ENCODE measurements at regions not wholly inside any gene's neighbourhood (a gene's known extent, or its start where the extent isn't known, plus 50 kb on each side); places are given as distances from the start of the nearest gene placed in this dataset.

DNA sequence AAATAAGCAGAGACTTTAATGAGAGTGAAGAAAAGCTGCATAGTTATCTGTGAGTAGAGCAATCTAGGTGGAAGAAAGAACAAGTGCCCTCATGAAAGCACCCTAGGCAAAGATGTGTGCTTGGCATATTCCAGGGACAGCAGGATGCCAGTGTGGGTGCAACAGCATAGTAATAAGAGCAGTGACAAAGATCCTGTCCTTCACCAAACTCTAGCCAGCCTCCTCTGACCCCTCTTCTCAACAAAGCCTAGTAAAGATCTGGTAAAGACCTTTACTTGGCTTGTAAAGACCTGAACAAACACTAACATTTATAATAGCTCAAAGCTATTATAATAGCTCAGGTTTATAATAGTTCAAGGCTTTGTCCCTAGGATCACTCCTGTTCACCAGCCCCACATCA, 735.4 kb downstream of the PCDH7 start:
- no peak for TF ChIP-seq POLR2A (IDR thresholded peaks at IDR 0.05)
- TF ChIP-seq, protein P1, sequence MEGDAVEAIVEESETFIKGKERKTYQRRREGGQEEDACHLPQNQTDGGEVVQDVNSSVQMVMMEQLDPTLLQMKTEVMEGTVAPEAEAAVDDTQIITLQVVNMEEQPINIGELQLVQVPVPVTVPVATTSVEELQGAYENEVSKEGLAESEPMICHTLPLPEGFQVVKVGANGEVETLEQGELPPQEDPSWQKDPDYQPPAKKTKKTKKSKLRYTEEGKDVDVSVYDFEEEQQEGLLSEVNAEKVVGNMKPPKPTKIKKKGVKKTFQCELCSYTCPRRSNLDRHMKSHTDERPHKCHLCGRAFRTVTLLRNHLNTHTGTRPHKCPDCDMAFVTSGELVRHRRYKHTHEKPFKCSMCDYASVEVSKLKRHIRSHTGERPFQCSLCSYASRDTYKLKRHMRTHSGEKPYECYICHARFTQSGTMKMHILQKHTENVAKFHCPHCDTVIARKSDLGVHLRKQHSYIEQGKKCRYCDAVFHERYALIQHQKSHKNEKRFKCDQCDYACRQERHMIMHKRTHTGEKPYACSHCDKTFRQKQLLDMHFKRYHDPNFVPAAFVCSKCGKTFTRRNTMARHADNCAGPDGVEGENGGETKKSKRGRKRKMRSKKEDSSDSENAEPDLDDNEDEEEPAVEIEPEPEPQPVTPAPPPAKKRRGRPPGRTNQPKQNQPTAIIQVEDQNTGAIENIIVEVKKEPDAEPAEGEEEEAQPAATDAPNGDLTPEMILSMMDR (IDR thresholded peaks at IDR 0.05 in 4 of 5, conservative IDR thresholded peaks at IDR 0.05 in 1 of 5): no peak
